ENCODE measurements at regions not wholly inside any gene's neighbourhood (a gene's known extent, or its start where the extent isn't known, plus 50 kb on each side); places are given as distances from the start of the nearest gene placed in this dataset.

- no peak for TF ChIP-seq ZBTB14 (CRISPR knock-in tag; IDR thresholded peaks at IDR 0.05)
These were observed 152.2 kb downstream of the INHBB start (continued) for GRCh38 chr2:120498121-120498520.

GRCh38 chr2:120498576-120499394 is 152.8 kb downstream of the INHBB start:
- ChIA-PET CTCF (ENCODE audit: low intra/inter-chr PET ratio, low total read pairs) (no interaction called here), POLR2A (interaction anchor here (1.3 to 2.8 kb wide), 2 partner anchors 18 to 33 kb away, joined by 3 to 13 read pairs; no protein-coding TSS in a partner anchor)
- Histone ChIP-seq H3K4me3 (replicated peaks in 1 of 3; ENCODE audit: insufficient read depth in 1 of 3, low read depth in 2 of 3, low read length in 3 of 3) (no peak overlapping the region), H3K4me2 (ENCODE audit: low read depth, low read length) (no peak overlapping the region), H3K79me2 (ENCODE audit: insufficient read depth, low read length) (no peaks in the 10 kb centered on the region), H3K9ac (ENCODE audit: insufficient read depth, low read depth, low read length) (no peak overlapping the region), H3K36me3 (replicated peaks in 1 of 2; ENCODE audit: control insufficient read depth in 1 of 2, insufficient read depth in 2 of 2, low read length in 2 of 2) (no peaks in the 10 kb centered on the region), H3K27ac (ENCODE audit: extremely low read length, insufficient read depth, low read length) (no peak overlapping the region), H3K4me1 (ENCODE audit: insufficient read depth, low read length) (peaks cover 45% of the 10 kb centered on the region), H3K9me3 (ENCODE audit: low read length) (no peaks in the 10 kb centered on the region), H3K27me3 (ENCODE audit: control insufficient read depth in 1 of 2, insufficient read depth in 2 of 2, low read length in 2 of 2) (peaks cover 0 to 57% of the 10 kb centered on the region in 2 experiments; a peak in 4 of 5 replicates), H4K20me1 (ENCODE audit: insufficient read depth, low read length) (no peaks in the 10 kb centered on the region), H2AFZ (ENCODE audit: low read length) (no peak overlapping the region)
- in situ Hi-C loops (cut with HindIII; ENCODE audit: extremely low pct_ligation_motif_present, low pct_unique_long_range_greater_than_20kb) (no loop called here), intact Hi-C loops (cut with micrococcal nuclease; ENCODE audit: unreplicated experiment) (loop anchor here (1.0 kb wide), 1 partner anchor 49 kb away; no protein-coding TSS in a partner anchor)
- no TSS peak for BruUV-seq (replicated peaks)
- DNase-seq (ENCODE audit: low spot score) (no peak), FAIRE-seq (no peak), ATAC-seq (peak; percentile 31)
- 40% methylated on average over 9 of the region's 13 CpGs for WGBS (ENCODE audit: low lambda C conversion rate)
- TF ChIP-seq THRA (CRISPR knock-in tag; IDR thresholded peaks at IDR 0.05; ENCODE audit: borderline replicate concordance) = peak; percentile 36; the same call in 1 of the 2 replicates
- TF ChIP-seq ZNF512B (CRISPR knock-in tag; IDR thresholded peaks at IDR 0.05; ENCODE audit: borderline replicate concordance) = no peak
- TF ChIP-seq SOX6 (IDR thresholded peaks at IDR 0.05) = no peak
- 0 out of 2 replicates have a peak, but pooled peaks have one; percentile 11 for TF ChIP-seq SOX6 (CRISPR knock-in tag; IDR thresholded peaks at IDR 0.05)
- no peak for TF ChIP-seq TBP (CRISPR knock-in tag; IDR thresholded peaks at IDR 0.05)
- TF ChIP-seq TGIF2 (CRISPR knock-in tag; IDR thresholded peaks at IDR 0.05) = no peak
- no peak for TF ChIP-seq IRF2 (CRISPR knock-in tag; IDR thresholded peaks at IDR 0.05)
- no peak for TF ChIP-seq ZNF354B (CRISPR knock-in tag; IDR thresholded peaks at IDR 0.05)
- no peak for TF ChIP-seq NFKB2 (CRISPR knock-in tag; IDR thresholded peaks at IDR 0.05; ENCODE audit: borderline replicate concordance)
- TF ChIP-seq ZNF652 (CRISPR knock-in tag; IDR thresholded peaks at IDR 0.05; ENCODE audit: borderline replicate concordance, low read depth) = no peak
